ENCODE measurements at regions not wholly inside any gene's neighbourhood (a gene's known extent, or its start where the extent isn't known, plus 50 kb on each side); places are given as distances from the start of the nearest gene placed in this dataset.

- Histone ChIP-seq H3K4me3 (ENCODE audit: control insufficient read depth in 1 of 7, extremely low read depth in 1 of 7, insufficient read depth in 4 of 7, low read depth in 2 of 7, low read length in 6 of 7) (no peak overlapping the region), H3K36me3 (ENCODE audit: control insufficient read depth in 4 of 4, insufficient read depth in 4 of 4, low read length in 3 of 4) (no peaks in the 10 kb centered on the region), H3K27me3 (replicated peaks in 2 of 5; ENCODE audit: control insufficient read depth in 4 of 5, insufficient read depth in 5 of 5, low read length in 4 of 5) (no peaks in the 10 kb centered on the region), H3K27ac (ENCODE audit: insufficient read depth in 1 of 2, low read depth in 1 of 2, low read length in 2 of 2, poor library complexity in 1 of 2, severe bottlenecking in 2 of 2) (no peak overlapping the region), H3K9me3 (ENCODE audit: control extremely low read depth in 1 of 5, control insufficient read depth in 4 of 5, insufficient read depth in 2 of 5, low read depth in 1 of 5, low read length in 4 of 5) (peaks cover 0 to 3% (median 0%) of the 10 kb centered on the region in 5 experiments), H3K4me1 (ENCODE audit: control extremely low read depth in 1 of 4, control insufficient read depth in 4 of 4, insufficient read depth in 4 of 4, low read length in 3 of 4) (peaks cover 0 to 6% (median 3%) of the 10 kb centered on the region in 4 experiments)
- POLR2A ChIA-PET = no interaction called here
- CTCF ChIA-PET = no interaction called here
- WGBS (ENCODE audit: insufficient coverage) = 100% methylated on average over 2 of the region's 3 CpGs
- DNase-seq = no peak
Observed at GRCh38 chr20:23241416-23241815, 109.2 kb upstream of the NXT1 start.

GRCh38 chr20:23240519-23240918, 110.1 kb upstream of the NXT1 start:
- CTCF ChIA-PET = interaction anchor here (0.9 to 1.3 kb wide), 2 partner anchors 9 to 14 kb away, joined by 3 to 4 read pairs; no protein-coding TSS in a partner anchor

DNA sequence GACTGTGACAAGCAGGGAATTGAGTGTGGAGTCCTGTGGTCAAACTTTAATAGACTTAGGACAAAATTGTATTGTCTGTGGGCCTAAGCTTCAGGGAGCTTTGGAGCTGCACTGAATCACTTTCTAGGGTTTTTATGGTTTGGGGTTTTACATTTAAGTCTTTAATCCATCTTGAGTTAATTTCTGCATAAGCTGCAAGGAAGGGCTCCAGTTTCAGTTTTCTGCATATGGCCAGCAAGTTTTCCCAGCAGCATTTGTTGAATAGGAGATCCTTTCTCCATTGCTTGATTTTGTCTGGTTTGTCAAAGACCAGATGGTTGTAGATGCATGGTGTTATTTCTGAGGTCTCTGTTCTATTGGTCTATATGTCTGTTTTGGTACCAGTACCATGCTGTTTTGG, 113.4 kb upstream of the NXT1 start:
- CTCF ChIA-PET = interaction anchor here (1.1 to 2.9 kb wide), 4 partner anchors 9 to 545 kb away, joined by 3 to 14 read pairs (median 4); no protein-coding TSS in a partner anchor
- Histone ChIP-seq H3K27ac (ENCODE audit: insufficient read depth in 1 of 2, low read depth in 1 of 2, low read length in 2 of 2, poor library complexity in 1 of 2, severe bottlenecking in 2 of 2) (no peak overlapping the region), H3K9me3 (ENCODE audit: control extremely low read depth in 1 of 5, control insufficient read depth in 4 of 5, insufficient read depth in 2 of 5, low read depth in 1 of 5, low read length in 4 of 5) (peaks cover 0 to 9% (median 5%) of the 10 kb centered on the region in 5 experiments), H3K36me3 (ENCODE audit: control insufficient read depth in 4 of 4, insufficient read depth in 4 of 4, low read length in 3 of 4) (no peaks in the 10 kb centered on the region), H3K27me3 (replicated peaks in 2 of 5; ENCODE audit: control insufficient read depth in 4 of 5, insufficient read depth in 5 of 5, low read length in 4 of 5) (no peaks in the 10 kb centered on the region), H3K4me3 (ENCODE audit: control insufficient read depth in 1 of 7, extremely low read depth in 1 of 7, insufficient read depth in 4 of 7, low read depth in 2 of 7, low read length in 6 of 7) (no peak overlapping the region), H3K4me1 (ENCODE audit: control extremely low read depth in 1 of 4, control insufficient read depth in 4 of 4, insufficient read depth in 4 of 4, low read length in 3 of 4) (no peaks in the 10 kb centered on the region)
- POLR2A ChIA-PET = no interaction called here
- DNase-seq = no peak

More at GRCh38 chr20:23240519-23240918, 110.1 kb upstream of the NXT1 start:
- POLR2A ChIA-PET = no interaction called here
- no CpG with 5 or more reads among the region's 1 CpG for WGBS (ENCODE audit: insufficient coverage)
- H3K9me3 ChIP-seq (ENCODE audit: control extremely low read depth in 1 of 5, control insufficient read depth in 4 of 5, insufficient read depth in 2 of 5, low read depth in 1 of 5, low read length in 4 of 5) = peaks cover 0 to 3% (median 0%) of the 10 kb centered on the region in 5 experiments
- no peak overlapping the region for H3K4me3 ChIP-seq (ENCODE audit: control insufficient read depth in 1 of 7, extremely low read depth in 1 of 7, insufficient read depth in 4 of 7, low read depth in 2 of 7, low read length in 6 of 7)
- H3K27me3 ChIP-seq (replicated peaks in 2 of 5; ENCODE audit: control insufficient read depth in 4 of 5, insufficient read depth in 5 of 5, low read length in 4 of 5) = no peaks in the 10 kb centered on the region
- peaks cover 0 to 2% (median 0%) of the 10 kb centered on the region in 4 experiments for H3K4me1 ChIP-seq (ENCODE audit: control extremely low read depth in 1 of 4, control insufficient read depth in 4 of 4, insufficient read depth in 4 of 4, low read length in 3 of 4)
- DNase-seq = no peak
- H3K36me3 ChIP-seq (ENCODE audit: control insufficient read depth in 4 of 4, insufficient read depth in 4 of 4, low read length in 3 of 4) = no peaks in the 10 kb centered on the region
- no peak overlapping the region for H3K27ac ChIP-seq (ENCODE audit: insufficient read depth in 1 of 2, low read depth in 1 of 2, low read length in 2 of 2, poor library complexity in 1 of 2, severe bottlenecking in 2 of 2)

DNA sequence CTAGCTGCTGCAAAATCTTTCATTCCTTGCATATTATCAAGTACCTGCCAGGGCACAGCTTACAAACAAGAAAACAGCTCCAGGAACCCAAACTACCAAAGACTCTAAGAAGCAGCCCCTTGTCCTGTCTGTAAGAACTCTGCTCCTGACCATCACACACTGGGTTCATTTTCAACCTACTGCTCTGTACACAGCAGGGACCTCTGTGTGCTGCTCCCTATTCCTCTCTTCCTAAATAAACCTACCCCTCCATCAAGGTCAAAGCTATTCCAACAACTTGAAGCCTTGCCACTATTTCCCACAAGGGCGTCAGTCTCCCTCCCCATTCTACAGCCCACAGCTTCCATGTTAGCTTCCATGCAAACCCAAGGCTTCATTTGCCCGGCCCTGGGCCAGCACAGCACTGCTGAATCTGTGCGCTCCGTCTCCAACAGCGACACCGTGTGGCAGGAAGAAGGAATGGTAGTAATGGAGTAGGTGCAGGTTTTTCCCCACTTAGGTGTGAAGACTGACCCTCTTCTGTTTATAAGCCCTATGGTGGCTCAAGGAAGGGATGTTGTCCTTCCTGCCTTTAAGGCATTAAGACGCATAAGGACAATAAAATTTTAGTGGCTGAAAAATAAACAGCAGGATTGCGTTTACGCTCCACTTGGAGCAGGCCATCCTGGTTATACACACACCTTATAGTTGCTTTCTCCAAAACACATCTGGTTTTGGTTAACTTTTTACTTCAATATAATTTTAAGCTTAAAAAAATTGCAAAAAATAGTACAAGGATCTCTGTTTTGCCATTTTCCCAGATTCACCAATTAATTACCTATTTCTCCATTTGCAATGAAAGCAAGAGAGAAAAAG, 115.2 kb upstream of the NXT1 start:
- Histone ChIP-seq H3K27ac (ENCODE audit: insufficient read depth in 1 of 2, low read depth in 1 of 2, low read length in 2 of 2, poor library complexity in 1 of 2, severe bottlenecking in 2 of 2) (no peak overlapping the region), H3K36me3 (ENCODE audit: control insufficient read depth in 4 of 4, insufficient read depth in 4 of 4, low read length in 3 of 4) (no peaks in the 10 kb centered on the region), H3K27me3 (replicated peaks in 2 of 5; ENCODE audit: control insufficient read depth in 4 of 5, insufficient read depth in 5 of 5, low read length in 4 of 5) (peaks cover 0 to 4% (median 0%) of the 10 kb centered on the region in 5 experiments), H3K4me1 (ENCODE audit: control extremely low read depth in 1 of 4, control insufficient read depth in 4 of 4, insufficient read depth in 4 of 4, low read length in 3 of 4) (peaks cover 0 to 10% (median 6%) of the 10 kb centered on the region in 4 experiments), H3K4me3 (ENCODE audit: control insufficient read depth in 1 of 7, extremely low read depth in 1 of 7, insufficient read depth in 4 of 7, low read depth in 2 of 7, low read length in 6 of 7) (no peak overlapping the region), H3K9me3 (ENCODE audit: control extremely low read depth in 1 of 5, control insufficient read depth in 4 of 5, insufficient read depth in 2 of 5, low read depth in 1 of 5, low read length in 4 of 5) (peaks cover 0 to 12% (median 5%) of the 10 kb centered on the region in 5 experiments)
- POLR2A ChIA-PET = interaction anchor here (0.6 kb wide), 1 partner anchor 1801 kb away, joined by 3 read pairs; no protein-coding TSS in a partner anchor
- WGBS (ENCODE audit: insufficient coverage) = 61% methylated on average over 2 of the region's 9 CpGs
- DNase-seq = peak; percentile 56 to 76 (median 71)
- CTCF ChIA-PET = interaction anchor here (0.6 to 3.4 kb wide), 34 partner anchors 8 to 543 kb away, joined by 3 to 14 read pairs (median 4); no protein-coding TSS in a partner anchor

DNA sequence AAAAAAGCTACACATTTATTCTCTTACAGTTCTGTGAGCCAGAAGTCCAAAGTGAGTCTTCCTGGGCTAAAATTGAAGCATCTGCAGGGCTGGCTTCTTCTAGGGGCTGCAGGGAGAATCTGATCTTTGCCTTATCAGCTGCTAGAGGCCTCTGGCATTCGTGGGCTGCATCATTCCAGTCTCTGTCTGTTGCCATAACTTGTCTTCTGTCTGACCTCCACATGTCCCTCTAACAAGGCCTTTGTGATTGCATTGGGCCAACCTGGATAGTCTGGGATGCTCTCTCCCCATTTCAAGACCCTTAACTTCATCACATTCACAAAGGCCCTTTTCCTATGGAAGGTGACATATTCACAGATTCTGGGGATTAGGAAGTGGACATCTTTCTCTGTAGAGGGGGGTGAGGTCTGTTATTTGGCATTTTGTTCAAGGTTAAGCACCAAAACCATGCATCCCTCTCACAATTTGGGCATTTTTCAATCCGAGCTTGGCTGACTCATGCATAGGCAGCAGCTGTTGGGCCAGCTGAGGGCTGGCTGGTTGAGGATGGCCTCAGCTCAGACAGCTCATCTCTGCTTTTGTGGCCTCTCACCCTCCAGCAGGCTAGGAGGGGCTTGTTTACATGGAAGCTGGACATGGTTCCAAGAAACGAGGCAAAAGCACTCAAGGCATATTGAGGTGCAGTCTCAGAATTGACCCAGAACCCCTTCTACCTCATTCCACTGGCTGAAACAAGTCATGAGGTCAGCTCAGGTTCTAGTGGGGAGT, 116.1 kb upstream of the NXT1 start:
- Histone ChIP-seq H3K4me3 (ENCODE audit: control insufficient read depth in 1 of 7, extremely low read depth in 1 of 7, insufficient read depth in 4 of 7, low read depth in 2 of 7, low read length in 6 of 7) (no peak overlapping the region), H3K4me1 (ENCODE audit: control extremely low read depth in 1 of 4, control insufficient read depth in 4 of 4, insufficient read depth in 4 of 4, low read length in 3 of 4) (peaks cover 0 to 10% (median 6%) of the 10 kb centered on the region in 4 experiments), H3K27me3 (replicated peaks in 2 of 5; ENCODE audit: control insufficient read depth in 4 of 5, insufficient read depth in 5 of 5, low read length in 4 of 5) (peaks cover 0 to 4% (median 0%) of the 10 kb centered on the region in 5 experiments), H3K9me3 (ENCODE audit: control extremely low read depth in 1 of 5, control insufficient read depth in 4 of 5, insufficient read depth in 2 of 5, low read depth in 1 of 5, low read length in 4 of 5) (peaks cover 0 to 12% (median 5%) of the 10 kb centered on the region in 5 experiments), H3K27ac (ENCODE audit: insufficient read depth in 1 of 2, low read depth in 1 of 2, low read length in 2 of 2, poor library complexity in 1 of 2, severe bottlenecking in 2 of 2) (no peak overlapping the region), H3K36me3 (ENCODE audit: control insufficient read depth in 4 of 4, insufficient read depth in 4 of 4, low read length in 3 of 4) (no peaks in the 10 kb centered on the region)
- ChIA-PET POLR2A (no interaction called here), CTCF (interaction anchor here (0.6 to 3.4 kb wide), 33 partner anchors 8 to 542 kb away, joined by 3 to 14 read pairs (median 4); no protein-coding TSS in a partner anchor)
- DNase-seq = no peak
- 100% methylated on average over 3 of the region's 3 CpGs for WGBS (ENCODE audit: insufficient coverage)

- WGBS (ENCODE audit: insufficient coverage) = 98% methylated on average over 6 of the region's 6 CpGs
- Histone ChIP-seq H3K27me3 (replicated peaks in 2 of 5; ENCODE audit: control insufficient read depth in 4 of 5, insufficient read depth in 5 of 5, low read length in 4 of 5) (peaks cover 0 to 4% (median 0%) of the 10 kb centered on the region in 5 experiments), H3K27ac (ENCODE audit: insufficient read depth in 1 of 2, low read depth in 1 of 2, low read length in 2 of 2, poor library complexity in 1 of 2, severe bottlenecking in 2 of 2) (no peak overlapping the region), H3K4me1 (ENCODE audit: control extremely low read depth in 1 of 4, control insufficient read depth in 4 of 4, insufficient read depth in 4 of 4, low read length in 3 of 4) (peaks cover 0 to 10% (median 6%) of the 10 kb centered on the region in 4 experiments), H3K36me3 (ENCODE audit: control insufficient read depth in 4 of 4, insufficient read depth in 4 of 4, low read length in 3 of 4) (no peaks in the 10 kb centered on the region), H3K4me3 (ENCODE audit: control insufficient read depth in 1 of 7, extremely low read depth in 1 of 7, insufficient read depth in 4 of 7, low read depth in 2 of 7, low read length in 6 of 7) (no peak overlapping the region), H3K9me3 (ENCODE audit: control extremely low read depth in 1 of 5, control insufficient read depth in 4 of 5, insufficient read depth in 2 of 5, low read depth in 1 of 5, low read length in 4 of 5) (peaks cover 0 to 12% (median 2%) of the 10 kb centered on the region in 5 experiments)
- no peak for DNase-seq
- ChIA-PET CTCF (interaction anchor here (3.2 to 3.4 kb wide), 2 partner anchors 11 to 182 kb away, joined by 9 to 13 read pairs; no protein-coding TSS in a partner anchor), POLR2A (no interaction called here)
Observed at GRCh38 chr20:23233341-23233740, 117.2 kb upstream of the NXT1 start.

Data from common myeloid progenitor, CD34-positive (primary cell).